ENCODE measurements at regions not wholly inside any gene's neighbourhood (a gene's known extent, or its start where the extent isn't known, plus 50 kb on each side); places are given as distances from the start of the nearest gene placed in this dataset.

GRCh38 chr11:71098776-71099175 is 153.6 kb downstream of the SHANK2 start:
- Histone ChIP-seq H2BK5ac (ENCODE audit: low read depth, low read length) (no peak overlapping the region), H3K4ac (replicated peaks; ENCODE audit: insufficient read length, low read depth, low read length) (no peak overlapping the region), H3K18ac (ENCODE audit: extremely low read depth, low read length) (no peak overlapping the region), H2BK12ac (ENCODE audit: low read depth, low read length) (no peak overlapping the region), H3K9ac (replicated peaks in 1 of 4; ENCODE audit: extremely low read depth in 1 of 4, low read depth in 3 of 4, low read length in 3 of 4) (no peak overlapping the region), H3K56ac (replicated peaks; ENCODE audit: insufficient read length, low read depth, low read length) (no peak overlapping the region), H2BK20ac (ENCODE audit: low read length) (no peak overlapping the region), H3K4me2 (ENCODE audit: insufficient read depth in 1 of 2, low read depth in 2 of 2, low read length in 2 of 2) (no peak overlapping the region), H2AFZ (ENCODE audit: low read length) (no peak overlapping the region), H3K4me1 (replicated peaks in 1 of 4; ENCODE audit: control insufficient read depth in 3 of 4, insufficient read depth in 4 of 4, low read length in 3 of 4) (no peaks in the 10 kb centered on the region), H3K14ac (ENCODE audit: insufficient read length) (no peak overlapping the region), H4K91ac (replicated peaks; ENCODE audit: insufficient read length, low read length) (no peak overlapping the region), H3K36me3 (ENCODE audit: control insufficient read depth in 2 of 4, insufficient read depth in 4 of 4, low read length in 3 of 4) (peaks cover 0 to 14% (median 8%) of the 10 kb centered on the region in 4 experiments; a peak in 4 of 8 replicates), H4K20me1 (replicated peaks in 1 of 2; ENCODE audit: control insufficient read depth in 1 of 2, insufficient read depth in 2 of 2, low read length in 2 of 2) (peaks cover 0 to 9% of the 10 kb centered on the region in 2 experiments), H2BK120ac (replicated peaks; ENCODE audit: low read depth, low read length) (no peak overlapping the region), H3K23ac (ENCODE audit: insufficient read length) (no peak overlapping the region), H3K4me3 (ENCODE audit: extremely low read depth in 1 of 4, insufficient read depth in 2 of 4, low read depth in 3 of 4, low read length in 4 of 4) (no peak overlapping the region), H3K79me2 (ENCODE audit: control insufficient read depth in 1 of 2, insufficient read depth in 2 of 2, low read length in 2 of 2) (peaks cover 0 to 5% of the 10 kb centered on the region in 2 experiments; a peak in 1 of 4 replicates), H3K27me3 (replicated peaks in 1 of 4; ENCODE audit: control insufficient read depth in 3 of 4, extremely low read depth in 1 of 4, insufficient read depth in 3 of 4, low read length in 3 of 4) (no peaks in the 10 kb centered on the region; a peak in 1 of 7 replicates), H3K9me3 (ENCODE audit: insufficient read depth in 2 of 2, low read depth in 1 of 2, low read length in 1 of 2) (no peaks in the 10 kb centered on the region), H2AK5ac (ENCODE audit: low read depth, low read length) (no peak overlapping the region), H3K27ac (ENCODE audit: low read depth, low read length) (no peak overlapping the region), H4K5ac (ENCODE audit: insufficient read length, low read depth, low read length) (no peak overlapping the region), H2BK15ac (ENCODE audit: low read length) (no peak overlapping the region), H4K8ac (ENCODE audit: extremely low read depth, insufficient read depth, low read length) (no peak overlapping the region), H3K79me1 (ENCODE audit: low read depth, low read length) (peaks cover 5% of the 10 kb centered on the region), H3K23me2 (ENCODE audit: low read depth, low read length) (no peaks in the 10 kb centered on the region)
- FAIRE-seq (no peak), DNase-seq (ENCODE audit: low read depth in 1 of 2, low spot score in 2 of 2) (no peak)
- 97% methylated on average over 11 of the region's 11 CpGs; no CpG with 5 or more reads in 1 of the 2 experiments for WGBS, 2 experiments (ENCODE audit: extremely low coverage in 1 of 2, insufficient coverage in 1 of 2, insufficient read length in 1 of 2, insufficient replicate concordance in 2 of 2, low coverage in 1 of 2, low lambda C conversion rate in 2 of 2, missing lambda C conversion rate in 1 of 2)
- ChIA-PET CTCF (ENCODE audit: partially characterized antibody) (no interaction called here), POLR2A (ENCODE audit: partially characterized antibody) (no interaction called here)
- TF ChIP-seq BRCA1 (IDR thresholded peaks at IDR 0.05; ENCODE audit: low read depth, low read length) (no peak), HDAC6 (IDR thresholded peaks at IDR 0.05; ENCODE audit: low read depth, low read length) (no peak), CEBPB (IDR thresholded peaks at IDR 0.05; ENCODE audit: low read depth, low read length) (no peak), PHF8 (conservative IDR thresholded peaks at IDR 0.05; ENCODE audit: low read depth, low read length) (no peak), EGR1 (IDR thresholded peaks at IDR 0.05; ENCODE audit: borderline replicate concordance, low read depth, low read length) (no peak), BACH1 (IDR thresholded peaks at IDR 0.05; ENCODE audit: low read length) (no peak), TAF1 (IDR thresholded peaks at IDR 0.05; ENCODE audit: low read depth, low read length) (no peak)
- TF ChIP-seq, protein P1, sequence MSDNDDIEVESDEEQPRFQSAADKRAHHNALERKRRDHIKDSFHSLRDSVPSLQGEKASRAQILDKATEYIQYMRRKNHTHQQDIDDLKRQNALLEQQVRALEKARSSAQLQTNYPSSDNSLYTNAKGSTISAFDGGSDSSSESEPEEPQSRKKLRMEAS (IDR thresholded peaks at IDR 0.05) = no peak
- TF ChIP-seq, protein P2, sequence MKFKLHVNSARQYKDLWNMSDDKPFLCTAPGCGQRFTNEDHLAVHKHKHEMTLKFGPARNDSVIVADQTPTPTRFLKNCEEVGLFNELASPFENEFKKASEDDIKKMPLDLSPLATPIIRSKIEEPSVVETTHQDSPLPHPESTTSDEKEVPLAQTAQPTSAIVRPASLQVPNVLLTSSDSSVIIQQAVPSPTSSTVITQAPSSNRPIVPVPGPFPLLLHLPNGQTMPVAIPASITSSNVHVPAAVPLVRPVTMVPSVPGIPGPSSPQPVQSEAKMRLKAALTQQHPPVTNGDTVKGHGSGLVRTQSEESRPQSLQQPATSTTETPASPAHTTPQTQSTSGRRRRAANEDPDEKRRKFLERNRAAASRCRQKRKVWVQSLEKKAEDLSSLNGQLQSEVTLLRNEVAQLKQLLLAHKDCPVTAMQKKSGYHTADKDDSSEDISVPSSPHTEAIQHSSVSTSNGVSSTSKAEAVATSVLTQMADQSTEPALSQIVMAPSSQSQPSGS (IDR thresholded peaks at IDR 0.05; ENCODE audit: low read length) = no peak

Measured in H1 (cell line).